Activated gamma-delta T cell (primary cell): ENCODE measurements at regions not wholly inside any gene's neighbourhood (a gene's known extent, or its start where the extent isn't known, plus 50 kb on each side); places are given as distances from the start of the nearest gene placed in this dataset.

ENCODE experiments used
- DNase-seq: peaks from one replicate; lab custom pipeline; 2025; lab: John Stamatoyannopoulos, UW

- DNase-seq, result no peak
Measured at GRCh38 chr1:30268923-30269666, 454.3 kb downstream of the MATN1 start.

GRCh38 chr1:30267856-30268255, 455.5 kb downstream of the MATN1 start:
- no peak for DNase-seq

- no peak for DNase-seq
Measured at GRCh38 chr1:30267046-30267445, 456.3 kb downstream of the MATN1 start.

- DNase-seq, result no peak
Measured at GRCh38 chr1:30265127-30266070, 458.0 kb downstream of the MATN1 start.

GRCh38 chr1:30264672-30265025, 458.7 kb downstream of the MATN1 start:
- DNase-seq, result no peak

- no peak for DNase-seq
Measured at GRCh38 chr1:30263888-30264671, 459.3 kb downstream of the MATN1 start.

- no peak for DNase-seq
Measured at GRCh38 chr1:30263405-30263804, 460.0 kb downstream of the MATN1 start.

GRCh38 chr1:30262158-30262557, 461.2 kb downstream of the MATN1 start:
- no peak for DNase-seq

- DNase-seq, result no peak
Measured at GRCh38 chr1:30260318-30260717, 463.1 kb downstream of the MATN1 start.

GRCh38 chr1:30259631-30260030, 463.8 kb downstream of the MATN1 start:
- DNase-seq, result no peak

GRCh38 chr1:30258876-30259275, 464.5 kb downstream of the MATN1 start:
- no peak for DNase-seq

- DNase-seq, result no peak
Measured at GRCh38 chr1:30258471-30258870, 464.9 kb downstream of the MATN1 start.

- no peak for DNase-seq
Measured at GRCh38 chr1:30257742-30258380, 465.5 kb downstream of the MATN1 start.

GRCh38 chr1:30257322-30257721, 466.1 kb downstream of the MATN1 start:
- no peak for DNase-seq

GRCh38 chr1:30256911-30257310, 466.5 kb downstream of the MATN1 start:
- no peak for DNase-seq

- DNase-seq, result no peak
Measured at GRCh38 chr1:30255111-30255724, 468.2 kb downstream of the MATN1 start.

- DNase-seq, result no peak
Measured at GRCh38 chr1:30253807-30254440, 469.5 kb downstream of the MATN1 start.

GRCh38 chr1:30253361-30253760, 470.0 kb downstream of the MATN1 start:
- no peak for DNase-seq

GRCh38 chr1:30250984-30251850, 472.2 kb downstream of the MATN1 start:
- no peak for DNase-seq
